Gastroesophageal sphincter (tissue), 4 donors: ENCODE measurements at regions not wholly inside any gene's neighbourhood (a gene's known extent, or its start where the extent isn't known, plus 50 kb on each side); places are given as distances from the start of the nearest gene placed in this dataset.
"Not testable (repeated sequence)": the region's sequence is repeated elsewhere in the genome, so short reads cannot be mapped to it uniquely, and the experiment has no call there.

ENCODE experiments used
- ATAC-seq: fragments of 150-250 bp; one replicate; pipeline ENCODE4 v1.9.1; 2016; ENCODE audit warnings: mild to moderate bottlenecking, moderate library complexity
- H3K27ac ChIP-seq, 4 donors: fragments of 200-600 bp; sonication (generic) in 3 of 4; 1 replicate in 3 of 4; 2 replicates in 1 of 4; pipeline ENCODE4 v1.5.1; 2016 to 2019
- H3K27me3 ChIP-seq: fragments of 200-600 bp; sonication (generic); one replicate; pipeline ENCODE4 v1.5.1; 2019
- H3K36me3 ChIP-seq, 2 donors: fragments of 200-600 bp; sonication (generic); one replicate each; pipeline ENCODE4 v1.5.1; 2019; ENCODE audit warnings: control low read depth in 1 of 2
- H3K4me1 ChIP-seq, 3 donors: fragments of 200-600 bp; sonication (generic); 1 replicate in 2 of 3; 2 replicates in 1 of 3; pipeline ENCODE4 v1.5.1; 2016 to 2019; ENCODE audit warnings: control low read depth in 2 of 3
- H3K4me3 ChIP-seq, 2 donors: fragments of 200-600 bp; sonication (generic); one replicate each; pipeline ENCODE4 v1.5.1; 2019; ENCODE audit warnings: mild to moderate bottlenecking in 1 of 2, moderate library complexity in 1 of 2
- H3K9me3 ChIP-seq, 3 donors: fragments of 200-600 bp; sonication (generic); one replicate each; pipeline ENCODE4 v1.5.1; 2017 to 2019; ENCODE audit warnings: control low read depth in 2 of 3
- EP300 ChIP-seq: sonication (generic); formaldehyde crosslinking; IDR thresholded peaks from one replicate; pipeline ENCODE4 v1.6.1; 2017; ENCODE audit warnings: antibody characterized with exemption, mild to moderate bottlenecking
- POLR2A ChIP-seq, 2 donors: fragments of 450-650 bp; IDR thresholded peaks; one replicate each; pipeline ENCODE4 v1.6.1; 2017; ENCODE audit warnings: antibody characterized with exemption in 2 of 2, mild to moderate bottlenecking in 2 of 2, moderate library complexity in 1 of 2
- POLR2AphosphoS5 ChIP-seq: sonication (generic); formaldehyde crosslinking; IDR thresholded peaks from one replicate; pipeline ENCODE4 v1.6.1; 2017; ENCODE audit warnings: antibody characterized with exemption
- WGBS, 2 donors: methylation state at CpG; one replicate each; pipeline ENCODE4 v1.1.5; 2018; ENCODE audit warnings: low coverage in 1 of 2; 5-methylcytosine and 5-hydroxymethylcytosine counted together
- TF ChIP-seq, protein P1 (sequence below), 4 experiments: fragments of 200-600 bp in 2 of 4; fragments of 450-650 bp in 2 of 4; sonication (generic) in 1 of 4; IDR thresholded peaks; one replicate each; pipeline ENCODE4 v1.5.1; 2017 to 2019; ENCODE audit warnings: antibody characterized with exemption in 4 of 4, mild to moderate bottlenecking in 2 of 4, moderate library complexity in 2 of 4

DNA sequence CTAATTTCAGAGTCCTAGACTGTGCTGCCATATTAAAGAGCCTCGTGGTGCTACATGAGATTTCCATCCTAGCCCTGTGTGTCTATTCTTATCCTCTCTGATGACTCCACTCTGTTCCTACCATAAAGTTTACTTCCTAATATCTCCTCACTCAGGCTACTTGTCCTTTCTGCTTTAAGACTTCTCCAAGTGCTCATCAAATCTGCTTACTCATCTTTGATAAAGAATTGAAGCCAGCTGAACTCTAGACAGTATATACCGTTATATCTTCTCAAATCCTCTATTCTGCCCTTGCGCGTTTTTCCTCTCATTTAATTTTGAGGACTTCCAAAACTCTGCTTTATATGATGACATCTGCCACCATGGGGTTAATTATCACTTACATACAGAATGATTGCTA lies 539.5 kb downstream of the HAPSTR1 start:
- 83% methylated on average over 4 of the region's 4 CpGs; no CpG with 5 or more reads in 1 of the 2 donors for WGBS, 2 donors
- no peak for TF ChIP-seq POLR2A (IDR thresholded peaks at IDR 0.05)
- TF ChIP-seq EP300, result no peak
- TF ChIP-seq POLR2AphosphoS5, result no peak
- TF ChIP-seq, protein P1, sequence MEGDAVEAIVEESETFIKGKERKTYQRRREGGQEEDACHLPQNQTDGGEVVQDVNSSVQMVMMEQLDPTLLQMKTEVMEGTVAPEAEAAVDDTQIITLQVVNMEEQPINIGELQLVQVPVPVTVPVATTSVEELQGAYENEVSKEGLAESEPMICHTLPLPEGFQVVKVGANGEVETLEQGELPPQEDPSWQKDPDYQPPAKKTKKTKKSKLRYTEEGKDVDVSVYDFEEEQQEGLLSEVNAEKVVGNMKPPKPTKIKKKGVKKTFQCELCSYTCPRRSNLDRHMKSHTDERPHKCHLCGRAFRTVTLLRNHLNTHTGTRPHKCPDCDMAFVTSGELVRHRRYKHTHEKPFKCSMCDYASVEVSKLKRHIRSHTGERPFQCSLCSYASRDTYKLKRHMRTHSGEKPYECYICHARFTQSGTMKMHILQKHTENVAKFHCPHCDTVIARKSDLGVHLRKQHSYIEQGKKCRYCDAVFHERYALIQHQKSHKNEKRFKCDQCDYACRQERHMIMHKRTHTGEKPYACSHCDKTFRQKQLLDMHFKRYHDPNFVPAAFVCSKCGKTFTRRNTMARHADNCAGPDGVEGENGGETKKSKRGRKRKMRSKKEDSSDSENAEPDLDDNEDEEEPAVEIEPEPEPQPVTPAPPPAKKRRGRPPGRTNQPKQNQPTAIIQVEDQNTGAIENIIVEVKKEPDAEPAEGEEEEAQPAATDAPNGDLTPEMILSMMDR (IDR thresholded peaks at IDR 0.05), result no peak
- Histone ChIP-seq H3K27me3 (no peaks in the 10 kb centered on the region), H3K27ac (no peak overlapping the region), H3K4me3 (no peak overlapping the region), H3K4me1 (no peaks in the 10 kb centered on the region), H3K9me3 (no peaks in the 10 kb centered on the region), H3K36me3 (no peaks in the 10 kb centered on the region)
- no peak for ATAC-seq

- ATAC-seq, result no peak
- Histone ChIP-seq H3K27ac (no peak overlapping the region), H3K36me3 (no peaks in the 10 kb centered on the region), H3K9me3 (no peaks in the 10 kb centered on the region), H3K27me3 (no peaks in the 10 kb centered on the region), H3K4me1 (no peaks in the 10 kb centered on the region), H3K4me3 (no peak overlapping the region)
- WGBS, 2 donors, result 73 to 94% methylated on average over 3 to 4 of the region's 6 CpGs
- TF ChIP-seq POLR2AphosphoS5 (no peak), POLR2A (IDR thresholded peaks at IDR 0.05) (no peak), EP300 (no peak)
- TF ChIP-seq, protein P1 (IDR thresholded peaks at IDR 0.05), result no peak
Observed at GRCh38 chr16:9633844-9634243, 542.4 kb downstream of the HAPSTR1 start.

GRCh38 chr16:9635150-9635720 lies 543.8 kb downstream of the HAPSTR1 start:
- not testable (repeated sequence) for H3K4me1 ChIP-seq, H3K4me3 ChIP-seq, ATAC-seq, H3K27ac ChIP-seq, H3K36me3 ChIP-seq, H3K27me3 ChIP-seq, H3K9me3 ChIP-seq
- WGBS, 2 donors, result 77 to 100% methylated on average over 2 to 11 of the region's 11 CpGs

DNA sequence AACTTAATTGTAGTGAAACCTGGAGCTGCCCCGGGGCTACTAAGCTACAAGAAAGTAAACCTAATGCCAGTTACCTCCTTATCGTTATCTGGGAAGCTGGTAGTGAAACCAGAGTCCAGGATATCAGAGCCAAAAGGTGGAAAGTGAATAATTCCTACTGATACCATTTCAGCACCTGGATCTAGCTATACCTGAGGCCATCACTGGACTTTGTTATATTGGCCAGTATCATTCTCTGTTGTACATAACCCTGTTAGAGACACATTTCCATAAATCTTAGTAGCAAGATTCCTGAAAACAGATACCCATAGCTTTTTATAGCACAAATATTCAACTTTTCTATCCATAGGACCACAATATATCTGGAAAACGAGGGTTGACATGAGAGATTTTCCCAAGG lies 538.0 kb downstream of the GRIN2A start:
- Histone ChIP-seq H3K27me3 (no peaks in the 10 kb centered on the region), H3K36me3 (no peaks in the 10 kb centered on the region), H3K4me1 (peaks cover 0 to 6% (median 0%) of the 10 kb centered on the region in 3 donors), H3K4me3 (no peak overlapping the region), H3K27ac (no peak overlapping the region), H3K9me3 (no peaks in the 10 kb centered on the region)
- TF ChIP-seq EP300, result no peak
- no peak for TF ChIP-seq POLR2AphosphoS5
- TF ChIP-seq, protein P1 (IDR thresholded peaks at IDR 0.05), result no peak
- no peak for TF ChIP-seq POLR2A (IDR thresholded peaks at IDR 0.05)
- 86 to 100% methylated on average over 1 to 2 of the region's 3 CpGs for WGBS, 2 donors
- ATAC-seq, result no peak

- 87 to 97% methylated on average over 3 of the region's 3 CpGs for WGBS, 2 donors
- no peaks in the 10 kb centered on the region for H3K27me3 ChIP-seq
- no peak overlapping the region for H3K4me3 ChIP-seq
- peaks cover 0 to 6% (median 0%) of the 10 kb centered on the region in 3 donors for H3K4me1 ChIP-seq
- H3K9me3 ChIP-seq, result no peaks in the 10 kb centered on the region
- no peak overlapping the region for H3K27ac ChIP-seq
- no peak for ATAC-seq
- no peaks in the 10 kb centered on the region for H3K36me3 ChIP-seq
- no peak for TF ChIP-seq POLR2AphosphoS5
- TF ChIP-seq, protein P1 (IDR thresholded peaks at IDR 0.05), result no peak
- TF ChIP-seq EP300, result no peak
- TF ChIP-seq POLR2A (IDR thresholded peaks at IDR 0.05), result no peak
Observed at GRCh38 chr16:9645911-9646310, 536.3 kb downstream of the GRIN2A start.
